ENCODE measurements at regions not wholly inside any gene's neighbourhood (a gene's known extent, or its start where the extent isn't known, plus 50 kb on each side); places are given as distances from the start of the nearest gene placed in this dataset.

- ATAC-seq, result no peak
Observed at GRCh38 chr3:31331278-31331677, 201.4 kb upstream of the STT3B start.

GRCh38 chr3:31341130-31341529 lies 191.6 kb upstream of the STT3B start:
- Histone ChIP-seq H3K4me3 (no peak overlapping the region), H3K27me3 (no peaks in the 10 kb centered on the region), H3K27ac (no peak overlapping the region), H3K9me3 (no peaks in the 10 kb centered on the region), H3K36me3 (no peaks in the 10 kb centered on the region), H3K4me1 (no peaks in the 10 kb centered on the region)
- no peak for DNase-seq
- TF ChIP-seq CTCF (IDR thresholded peaks at IDR 0.05), result no peak
- ATAC-seq, result peak; percentile 42
- intact Hi-C loops (cut with DNase I), result no loop called here

More at GRCh38 chr3:31331278-31331677, 201.4 kb upstream of the STT3B start:
- no peak overlapping the region for H3K4me3 ChIP-seq
- no peaks in the 10 kb centered on the region for H3K4me1 ChIP-seq
- no peaks in the 10 kb centered on the region for H3K27me3 ChIP-seq
- TF ChIP-seq CTCF (IDR thresholded peaks at IDR 0.05), result no peak
- no peak for DNase-seq
- no peak overlapping the region for H3K27ac ChIP-seq
- no peaks in the 10 kb centered on the region for H3K36me3 ChIP-seq
- intact Hi-C loops (cut with DNase I), result no loop called here
- no peaks in the 10 kb centered on the region for H3K9me3 ChIP-seq

- no peak for TF ChIP-seq CTCF (IDR thresholded peaks at IDR 0.05)
- Histone ChIP-seq H3K4me3 (no peak overlapping the region), H3K27me3 (no peaks in the 10 kb centered on the region), H3K4me1 (no peaks in the 10 kb centered on the region), H3K36me3 (no peaks in the 10 kb centered on the region), H3K27ac (no peak overlapping the region), H3K9me3 (no peaks in the 10 kb centered on the region)
- intact Hi-C loops (cut with DNase I), result no loop called here
- no peak for ATAC-seq
- DNase-seq, result no peak
Observed at GRCh38 chr3:31343075-31343474, 189.7 kb upstream of the STT3B start.

GRCh38 chr3:31345581-31345980 lies 187.1 kb upstream of the STT3B start:
- no peak for TF ChIP-seq CTCF (IDR thresholded peaks at IDR 0.05)
- intact Hi-C loops (cut with DNase I), result no loop called here
- ATAC-seq, result no peak

GRCh38 chr3:31346542-31346979 lies 186.2 kb upstream of the STT3B start:
- ATAC-seq (no peak), DNase-seq (no peak)
- no peak overlapping the region for H3K27ac ChIP-seq
- no peaks in the 10 kb centered on the region for H3K27me3 ChIP-seq
- no peaks in the 10 kb centered on the region for H3K4me1 ChIP-seq
- no peak for TF ChIP-seq CTCF (IDR thresholded peaks at IDR 0.05)
- intact Hi-C loops (cut with DNase I), result no loop called here
- H3K4me3 ChIP-seq, result no peak overlapping the region
- no peaks in the 10 kb centered on the region for H3K9me3 ChIP-seq
- no peaks in the 10 kb centered on the region for H3K36me3 ChIP-seq

More at GRCh38 chr3:31345581-31345980, 187.1 kb upstream of the STT3B start:
- DNase-seq, result no peak
- Histone ChIP-seq H3K9me3 (no peaks in the 10 kb centered on the region), H3K4me1 (no peaks in the 10 kb centered on the region), H3K4me3 (no peak overlapping the region), H3K36me3 (no peaks in the 10 kb centered on the region), H3K27me3 (no peaks in the 10 kb centered on the region), H3K27ac (no peak overlapping the region)
